BJ (cell line): ENCODE measurements at regions not wholly inside any gene's neighbourhood (a gene's known extent, or its start where the extent isn't known, plus 50 kb on each side); places are given as distances from the start of the nearest gene placed in this dataset.
"Not testable (repeated sequence)": the region's sequence is repeated elsewhere in the genome, so short reads cannot be mapped to it uniquely, and the experiment has no call there.

Experiments
- CTCF ChIA-PET: fragments of 350-600 bp; formaldehyde crosslinking; extraction: SDS; loops from one replicate; lab custom pipeline; 2021; ENCODE audit warnings: antibody characterized with exemption, inconsistent platforms; lab: Yijun Ruan, JAX
- POLR2A ChIA-PET: fragments of 300-600 bp; sonication (Branson Sonifier 250); formaldehyde crosslinking; extraction: SDS; loops from one replicate; lab custom pipeline; 2021; ENCODE audit warnings: antibody characterized with exemption; lab: Charles Lee
- DNase-seq: peaks from one replicate; pipeline ENCODE4 v3.0.0-alpha.2; 2011; ENCODE audit warnings: low read depth
- H3K27me3 ChIP-seq: 2 replicates; pipeline ENCODE4 v1.6.0; 2011; ENCODE audit warnings: low read length; ENCODE audit not compliant: control insufficient read depth, insufficient read depth
- H3K36me3 ChIP-seq: 2 replicates; pipeline ENCODE4 v1.5.1; 2011; ENCODE audit warnings: low read length; ENCODE audit not compliant: control insufficient read depth, insufficient read depth
- H3K4me3 ChIP-seq: 2 replicates; pipeline ENCODE4 v1.5.1; 2011; ENCODE audit warnings: low read depth, mild to moderate bottlenecking, control low read depth, low read length
- TF ChIP-seq, protein P1 (sequence below): IDR thresholded peaks from 2 replicates; pipeline ENCODE4 v1.5.1; 2011; ENCODE audit warnings: low read depth, mild to moderate bottlenecking, control low read depth, inconsistent platforms, low read length, moderate library complexity; ENCODE audit not compliant: insufficient read depth

DNA sequence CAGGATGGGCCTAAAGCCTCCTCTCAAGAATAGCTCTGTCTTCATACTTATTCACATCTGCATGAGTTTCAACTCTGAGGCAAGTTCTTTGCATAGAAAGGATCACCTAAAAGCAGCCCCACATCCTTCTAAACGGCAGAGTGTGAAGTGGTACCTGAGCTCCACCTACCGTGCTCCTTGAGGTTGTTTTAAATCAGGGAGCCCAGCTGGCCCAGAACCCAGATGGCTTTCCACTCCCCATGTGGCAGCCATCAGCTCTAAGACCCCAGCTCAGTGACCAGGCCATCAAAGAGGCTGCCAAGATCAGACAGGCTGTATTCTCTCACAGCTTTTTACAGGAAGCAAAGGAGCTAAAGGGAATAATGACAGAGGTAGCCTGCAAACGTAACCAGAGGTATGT lies 299.3 kb downstream of the RASEF start:
- ChIA-PET CTCF (no interaction called here), POLR2A (no interaction called here)
- no peak overlapping the region for H3K4me3 ChIP-seq
- no peak for DNase-seq
- no peaks in the 10 kb centered on the region for H3K27me3 ChIP-seq
- no peaks in the 10 kb centered on the region for H3K36me3 ChIP-seq
- TF ChIP-seq, protein P1, sequence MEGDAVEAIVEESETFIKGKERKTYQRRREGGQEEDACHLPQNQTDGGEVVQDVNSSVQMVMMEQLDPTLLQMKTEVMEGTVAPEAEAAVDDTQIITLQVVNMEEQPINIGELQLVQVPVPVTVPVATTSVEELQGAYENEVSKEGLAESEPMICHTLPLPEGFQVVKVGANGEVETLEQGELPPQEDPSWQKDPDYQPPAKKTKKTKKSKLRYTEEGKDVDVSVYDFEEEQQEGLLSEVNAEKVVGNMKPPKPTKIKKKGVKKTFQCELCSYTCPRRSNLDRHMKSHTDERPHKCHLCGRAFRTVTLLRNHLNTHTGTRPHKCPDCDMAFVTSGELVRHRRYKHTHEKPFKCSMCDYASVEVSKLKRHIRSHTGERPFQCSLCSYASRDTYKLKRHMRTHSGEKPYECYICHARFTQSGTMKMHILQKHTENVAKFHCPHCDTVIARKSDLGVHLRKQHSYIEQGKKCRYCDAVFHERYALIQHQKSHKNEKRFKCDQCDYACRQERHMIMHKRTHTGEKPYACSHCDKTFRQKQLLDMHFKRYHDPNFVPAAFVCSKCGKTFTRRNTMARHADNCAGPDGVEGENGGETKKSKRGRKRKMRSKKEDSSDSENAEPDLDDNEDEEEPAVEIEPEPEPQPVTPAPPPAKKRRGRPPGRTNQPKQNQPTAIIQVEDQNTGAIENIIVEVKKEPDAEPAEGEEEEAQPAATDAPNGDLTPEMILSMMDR, result no peak

DNA sequence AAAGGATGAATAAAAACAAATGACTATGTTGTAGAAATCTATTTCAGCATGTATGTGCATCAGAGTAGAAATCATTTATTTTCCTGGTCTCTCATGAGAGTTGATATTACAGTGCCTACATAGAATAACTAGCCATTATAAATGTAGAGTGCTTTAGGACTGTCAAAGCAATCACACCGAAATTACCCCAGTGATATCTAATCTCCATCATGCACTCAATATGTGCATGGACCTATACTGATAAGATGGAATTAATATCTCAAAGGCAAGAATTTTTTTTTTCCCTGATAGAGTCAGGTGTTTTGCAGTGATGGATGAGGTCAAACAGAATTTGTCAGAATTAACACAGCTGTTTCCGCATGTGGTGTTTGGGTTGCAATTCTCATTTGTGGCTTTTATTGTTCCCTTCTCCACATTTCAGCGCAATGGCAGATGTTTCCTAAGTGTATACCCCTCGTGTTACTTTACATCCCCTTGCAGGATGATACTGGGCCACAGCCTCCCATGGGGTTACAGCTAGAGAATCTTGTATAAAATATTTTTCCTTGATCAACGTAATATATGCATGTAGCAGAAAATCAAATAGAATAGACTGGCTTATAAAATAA lies 298.8 kb downstream of the RASEF start:
- Histone ChIP-seq H3K27me3 (no peaks in the 10 kb centered on the region), H3K36me3 (no peaks in the 10 kb centered on the region), H3K4me3 (no peak overlapping the region)
- ChIA-PET POLR2A (no interaction called here), CTCF (no interaction called here)
- TF ChIP-seq, protein P1, result no peak
- DNase-seq, result no peak

DNA sequence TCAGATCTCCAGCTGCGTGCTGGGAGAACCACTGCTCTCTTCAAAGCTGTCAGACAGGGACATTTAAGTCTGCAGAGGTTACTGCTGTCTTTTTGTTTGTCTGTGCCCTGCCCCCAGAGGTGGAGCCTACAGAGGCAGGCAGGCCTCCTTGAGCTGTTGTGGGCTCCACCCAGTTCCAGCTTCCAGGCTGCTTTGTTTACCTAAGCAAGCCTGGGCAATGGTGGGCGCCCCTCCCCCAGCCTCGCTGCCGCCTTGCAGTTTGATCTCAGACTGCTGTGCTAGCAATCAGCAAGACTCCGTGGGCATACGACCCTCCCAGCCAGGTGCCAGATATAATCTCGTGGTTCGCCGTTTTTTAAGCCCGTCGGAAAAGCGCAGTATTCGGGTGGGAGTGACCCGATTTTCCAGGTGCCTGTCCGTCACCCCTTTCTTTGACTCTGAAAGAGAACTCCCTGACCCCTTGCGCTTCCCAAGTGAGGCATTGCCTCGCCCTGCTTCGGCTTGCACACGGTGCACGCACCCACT lies 288.2 kb downstream of the RASEF start:
- H3K36me3 ChIP-seq, H3K27me3 ChIP-seq, POLR2A ChIA-PET, DNase-seq, H3K4me3 ChIP-seq, CTCF ChIA-PET: not testable (repeated sequence)

DNA sequence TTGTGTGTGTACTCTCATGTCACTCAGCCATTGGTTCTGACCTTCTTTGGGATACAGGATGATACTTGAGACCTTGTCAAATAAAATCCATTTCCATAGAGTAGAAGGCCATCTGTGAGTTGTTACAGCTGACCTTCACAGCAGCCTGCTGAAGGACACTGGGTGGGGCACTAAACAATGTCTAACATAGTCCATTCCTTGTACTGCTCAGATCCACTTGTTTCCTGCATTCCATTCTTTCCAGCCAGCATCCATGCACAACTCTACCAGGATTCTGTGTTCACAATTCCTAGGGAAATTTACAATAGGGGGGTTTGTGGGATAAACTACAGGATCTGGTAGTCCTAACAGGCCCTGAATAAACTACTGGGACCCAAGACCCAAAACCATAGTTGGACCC lies 286.4 kb downstream of the RASEF start:
- Histone ChIP-seq H3K36me3 (no peaks in the 10 kb centered on the region), H3K4me3 (no peak overlapping the region), H3K27me3 (no peaks in the 10 kb centered on the region)
- TF ChIP-seq, protein P1, result no peak
- POLR2A ChIA-PET, result no interaction called here
- no peak for DNase-seq
- CTCF ChIA-PET, result no interaction called here

DNA sequence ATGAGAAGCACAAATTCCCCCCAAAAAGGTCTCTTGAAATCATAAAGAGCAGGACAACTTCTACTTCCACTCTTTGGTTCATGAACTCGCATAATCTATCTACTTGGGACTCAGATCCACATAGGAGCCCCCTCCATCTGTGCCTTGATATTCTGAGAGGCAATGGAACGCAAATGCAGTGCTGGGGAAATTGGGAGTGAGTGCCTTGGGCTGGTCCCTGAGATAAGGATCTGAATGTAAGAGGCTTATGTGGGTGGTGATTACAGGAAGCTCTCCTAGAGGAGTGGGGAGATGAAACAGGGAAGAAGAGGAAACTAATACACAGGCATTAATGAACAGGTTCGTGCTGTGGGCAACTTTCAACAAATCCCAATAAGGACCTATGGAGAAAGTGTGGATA lies 285.6 kb downstream of the RASEF start:
- POLR2A ChIA-PET, result no interaction called here
- no peak for DNase-seq

DNA sequence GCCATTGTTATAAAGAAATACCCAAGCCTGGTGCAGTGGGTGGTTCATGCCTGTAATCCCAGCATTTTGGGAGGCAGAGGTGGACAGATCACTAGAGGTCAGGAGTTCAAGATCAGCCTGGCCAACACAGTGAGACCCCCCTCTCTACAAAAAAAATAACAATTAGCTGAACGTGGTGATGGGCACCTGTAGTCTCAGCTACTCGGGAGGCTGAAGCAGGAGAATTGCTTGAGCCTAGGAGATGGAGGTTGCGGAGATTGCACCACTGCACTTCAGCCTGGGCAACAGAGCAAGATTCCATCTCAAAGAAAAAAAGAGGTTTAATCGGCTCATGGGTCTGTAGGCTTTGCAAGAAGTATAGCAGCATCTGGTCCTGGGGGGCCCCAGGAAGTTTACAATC lies 284.0 kb downstream of the RASEF start:
- DNase-seq, H3K27me3 ChIP-seq, H3K4me3 ChIP-seq, POLR2A ChIA-PET, CTCF ChIA-PET, H3K36me3 ChIP-seq: not testable (repeated sequence)

More for the DNA sequence above, 285.6 kb downstream of the RASEF start:
- TF ChIP-seq, protein P1, result no peak
- H3K27me3 ChIP-seq, result no peaks in the 10 kb centered on the region
- no peak overlapping the region for H3K4me3 ChIP-seq
- no peaks in the 10 kb centered on the region for H3K36me3 ChIP-seq
- CTCF ChIA-PET, result no interaction called here
